ENCODE measurements at regions not wholly inside any gene's neighbourhood (a gene's known extent, or its start where the extent isn't known, plus 50 kb on each side); places are given as distances from the start of the nearest gene placed in this dataset.

DNA sequence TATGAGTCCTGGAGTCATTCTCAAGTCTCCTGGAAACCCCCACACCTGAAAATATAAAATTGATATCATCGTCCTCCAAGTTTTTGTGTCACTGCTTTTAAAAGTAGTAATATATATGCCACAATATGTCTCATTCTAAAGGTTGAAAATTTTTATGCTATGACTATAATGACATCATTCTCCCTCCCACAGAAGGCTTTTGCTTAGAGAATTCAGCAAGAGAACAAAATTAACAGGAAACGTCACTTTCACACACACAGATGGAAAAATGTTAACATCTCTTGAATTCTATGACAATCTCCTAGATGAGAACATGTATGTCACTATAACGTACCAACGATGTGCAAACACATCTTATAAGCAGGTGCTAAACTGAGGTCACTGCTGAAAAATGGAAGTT, 498.3 kb downstream of the FOXG1 start:
- H3K27ac Mint-ChIP-seq, result no peak overlapping the region
- DNase-seq (ENCODE audit: low spot score) (no peak), ATAC-seq (no peak)
- no peaks in the 10 kb centered on the region for H3K36me3 Mint-ChIP-seq
- no peak for TF ChIP-seq CBFB (CRISPR knock-in tag; IDR thresholded peaks at IDR 0.05; ENCODE audit: low read depth)
- TF ChIP-seq ZNF317 (CRISPR knock-in tag; IDR thresholded peaks at IDR 0.05; ENCODE audit: borderline replicate concordance, low read depth), result no peak
- TF ChIP-seq CREM (CRISPR knock-in tag; IDR thresholded peaks at IDR 0.05), result no peak
- no peak for TF ChIP-seq TEAD1 (CRISPR knock-in tag; IDR thresholded peaks at IDR 0.05)
- TF ChIP-seq ESRRA (CRISPR knock-in tag; IDR thresholded peaks at IDR 0.05; ENCODE audit: borderline replicate concordance), result no peak
- TF ChIP-seq ZNF423 (CRISPR knock-in tag; IDR thresholded peaks at IDR 0.05), result no peak
- TF ChIP-seq, protein P1, sequence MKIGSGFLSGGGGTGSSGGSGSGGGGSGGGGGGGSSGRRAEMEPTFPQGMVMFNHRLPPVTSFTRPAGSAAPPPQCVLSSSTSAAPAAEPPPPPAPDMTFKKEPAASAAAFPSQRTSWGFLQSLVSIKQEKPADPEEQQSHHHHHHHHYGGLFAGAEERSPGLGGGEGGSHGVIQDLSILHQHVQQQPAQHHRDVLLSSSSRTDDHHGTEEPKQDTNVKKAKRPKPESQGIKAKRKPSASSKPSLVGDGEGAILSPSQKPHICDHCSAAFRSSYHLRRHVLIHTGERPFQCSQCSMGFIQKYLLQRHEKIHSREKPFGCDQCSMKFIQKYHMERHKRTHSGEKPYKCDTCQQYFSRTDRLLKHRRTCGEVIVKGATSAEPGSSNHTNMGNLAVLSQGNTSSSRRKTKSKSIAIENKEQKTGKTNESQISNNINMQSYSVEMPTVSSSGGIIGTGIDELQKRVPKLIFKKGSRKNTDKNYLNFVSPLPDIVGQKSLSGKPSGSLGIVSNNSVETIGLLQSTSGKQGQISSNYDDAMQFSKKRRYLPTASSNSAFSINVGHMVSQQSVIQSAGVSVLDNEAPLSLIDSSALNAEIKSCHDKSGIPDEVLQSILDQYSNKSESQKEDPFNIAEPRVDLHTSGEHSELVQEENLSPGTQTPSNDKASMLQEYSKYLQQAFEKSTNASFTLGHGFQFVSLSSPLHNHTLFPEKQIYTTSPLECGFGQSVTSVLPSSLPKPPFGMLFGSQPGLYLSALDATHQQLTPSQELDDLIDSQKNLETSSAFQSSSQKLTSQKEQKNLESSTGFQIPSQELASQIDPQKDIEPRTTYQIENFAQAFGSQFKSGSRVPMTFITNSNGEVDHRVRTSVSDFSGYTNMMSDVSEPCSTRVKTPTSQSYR (CRISPR knock-in tag; IDR thresholded peaks at IDR 0.05), result no peak
- TF ChIP-seq NFATC4 (CRISPR knock-in tag; IDR thresholded peaks at IDR 0.05), result no peak
- TF ChIP-seq, protein P2, sequence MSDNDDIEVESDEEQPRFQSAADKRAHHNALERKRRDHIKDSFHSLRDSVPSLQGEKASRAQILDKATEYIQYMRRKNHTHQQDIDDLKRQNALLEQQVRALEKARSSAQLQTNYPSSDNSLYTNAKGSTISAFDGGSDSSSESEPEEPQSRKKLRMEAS (CRISPR knock-in tag; IDR thresholded peaks at IDR 0.05), result no peak
- TF ChIP-seq, protein P3, sequence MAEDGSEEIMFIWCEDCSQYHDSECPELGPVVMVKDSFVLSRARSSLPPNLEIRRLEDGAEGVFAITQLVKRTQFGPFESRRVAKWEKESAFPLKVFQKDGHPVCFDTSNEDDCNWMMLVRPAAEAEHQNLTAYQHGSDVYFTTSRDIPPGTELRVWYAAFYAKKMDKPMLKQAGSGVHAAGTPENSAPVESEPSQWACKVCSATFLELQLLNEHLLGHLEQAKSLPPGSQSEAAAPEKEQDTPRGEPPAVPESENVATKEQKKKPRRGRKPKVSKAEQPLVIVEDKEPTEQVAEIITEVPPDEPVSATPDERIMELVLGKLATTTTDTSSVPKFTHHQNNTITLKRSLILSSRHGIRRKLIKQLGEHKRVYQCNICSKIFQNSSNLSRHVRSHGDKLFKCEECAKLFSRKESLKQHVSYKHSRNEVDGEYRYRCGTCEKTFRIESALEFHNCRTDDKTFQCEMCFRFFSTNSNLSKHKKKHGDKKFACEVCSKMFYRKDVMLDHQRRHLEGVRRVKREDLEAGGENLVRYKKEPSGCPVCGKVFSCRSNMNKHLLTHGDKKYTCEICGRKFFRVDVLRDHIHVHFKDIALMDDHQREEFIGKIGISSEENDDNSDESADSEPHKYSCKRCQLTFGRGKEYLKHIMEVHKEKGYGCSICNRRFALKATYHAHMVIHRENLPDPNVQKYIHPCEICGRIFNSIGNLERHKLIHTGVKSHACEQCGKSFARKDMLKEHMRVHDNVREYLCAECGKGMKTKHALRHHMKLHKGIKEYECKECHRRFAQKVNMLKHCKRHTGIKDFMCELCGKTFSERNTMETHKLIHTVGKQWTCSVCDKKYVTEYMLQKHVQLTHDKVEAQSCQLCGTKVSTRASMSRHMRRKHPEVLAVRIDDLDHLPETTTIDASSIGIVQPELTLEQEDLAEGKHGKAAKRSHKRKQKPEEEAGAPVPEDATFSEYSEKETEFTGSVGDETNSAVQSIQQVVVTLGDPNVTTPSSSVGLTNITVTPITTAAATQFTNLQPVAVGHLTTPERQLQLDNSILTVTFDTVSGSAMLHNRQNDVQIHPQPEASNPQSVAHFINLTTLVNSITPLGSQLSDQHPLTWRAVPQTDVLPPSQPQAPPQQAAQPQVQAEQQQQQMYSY (CRISPR knock-in tag; IDR thresholded peaks at IDR 0.05), result no peak
- no peak for TF ChIP-seq TEAD4 (CRISPR knock-in tag; IDR thresholded peaks at IDR 0.05)
- no peak for TF ChIP-seq ATF1 (CRISPR knock-in tag; IDR thresholded peaks at IDR 0.05)
- TF ChIP-seq, protein P4, sequence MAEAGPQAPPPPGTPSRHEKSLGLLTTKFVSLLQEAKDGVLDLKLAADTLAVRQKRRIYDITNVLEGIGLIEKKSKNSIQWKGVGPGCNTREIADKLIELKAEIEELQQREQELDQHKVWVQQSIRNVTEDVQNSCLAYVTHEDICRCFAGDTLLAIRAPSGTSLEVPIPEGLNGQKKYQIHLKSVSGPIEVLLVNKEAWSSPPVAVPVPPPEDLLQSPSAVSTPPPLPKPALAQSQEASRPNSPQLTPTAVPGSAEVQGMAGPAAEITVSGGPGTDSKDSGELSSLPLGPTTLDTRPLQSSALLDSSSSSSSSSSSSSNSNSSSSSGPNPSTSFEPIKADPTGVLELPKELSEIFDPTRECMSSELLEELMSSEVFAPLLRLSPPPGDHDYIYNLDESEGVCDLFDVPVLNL (CRISPR knock-in tag; IDR thresholded peaks at IDR 0.05; ENCODE audit: borderline replicate concordance, low read depth), result no peak
- TF ChIP-seq, protein P5, sequence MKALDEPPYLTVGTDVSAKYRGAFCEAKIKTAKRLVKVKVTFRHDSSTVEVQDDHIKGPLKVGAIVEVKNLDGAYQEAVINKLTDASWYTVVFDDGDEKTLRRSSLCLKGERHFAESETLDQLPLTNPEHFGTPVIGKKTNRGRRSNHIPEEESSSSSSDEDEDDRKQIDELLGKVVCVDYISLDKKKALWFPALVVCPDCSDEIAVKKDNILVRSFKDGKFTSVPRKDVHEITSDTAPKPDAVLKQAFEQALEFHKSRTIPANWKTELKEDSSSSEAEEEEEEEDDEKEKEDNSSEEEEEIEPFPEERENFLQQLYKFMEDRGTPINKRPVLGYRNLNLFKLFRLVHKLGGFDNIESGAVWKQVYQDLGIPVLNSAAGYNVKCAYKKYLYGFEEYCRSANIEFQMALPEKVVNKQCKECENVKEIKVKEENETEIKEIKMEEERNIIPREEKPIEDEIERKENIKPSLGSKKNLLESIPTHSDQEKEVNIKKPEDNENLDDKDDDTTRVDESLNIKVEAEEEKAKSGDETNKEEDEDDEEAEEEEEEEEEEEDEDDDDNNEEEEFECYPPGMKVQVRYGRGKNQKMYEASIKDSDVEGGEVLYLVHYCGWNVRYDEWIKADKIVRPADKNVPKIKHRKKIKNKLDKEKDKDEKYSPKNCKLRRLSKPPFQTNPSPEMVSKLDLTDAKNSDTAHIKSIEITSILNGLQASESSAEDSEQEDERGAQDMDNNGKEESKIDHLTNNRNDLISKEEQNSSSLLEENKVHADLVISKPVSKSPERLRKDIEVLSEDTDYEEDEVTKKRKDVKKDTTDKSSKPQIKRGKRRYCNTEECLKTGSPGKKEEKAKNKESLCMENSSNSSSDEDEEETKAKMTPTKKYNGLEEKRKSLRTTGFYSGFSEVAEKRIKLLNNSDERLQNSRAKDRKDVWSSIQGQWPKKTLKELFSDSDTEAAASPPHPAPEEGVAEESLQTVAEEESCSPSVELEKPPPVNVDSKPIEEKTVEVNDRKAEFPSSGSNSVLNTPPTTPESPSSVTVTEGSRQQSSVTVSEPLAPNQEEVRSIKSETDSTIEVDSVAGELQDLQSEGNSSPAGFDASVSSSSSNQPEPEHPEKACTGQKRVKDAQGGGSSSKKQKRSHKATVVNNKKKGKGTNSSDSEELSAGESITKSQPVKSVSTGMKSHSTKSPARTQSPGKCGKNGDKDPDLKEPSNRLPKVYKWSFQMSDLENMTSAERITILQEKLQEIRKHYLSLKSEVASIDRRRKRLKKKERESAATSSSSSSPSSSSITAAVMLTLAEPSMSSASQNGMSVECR (CRISPR knock-in tag; IDR thresholded peaks at IDR 0.05; ENCODE audit: borderline replicate concordance), result no peak
- TF ChIP-seq, protein P6, sequence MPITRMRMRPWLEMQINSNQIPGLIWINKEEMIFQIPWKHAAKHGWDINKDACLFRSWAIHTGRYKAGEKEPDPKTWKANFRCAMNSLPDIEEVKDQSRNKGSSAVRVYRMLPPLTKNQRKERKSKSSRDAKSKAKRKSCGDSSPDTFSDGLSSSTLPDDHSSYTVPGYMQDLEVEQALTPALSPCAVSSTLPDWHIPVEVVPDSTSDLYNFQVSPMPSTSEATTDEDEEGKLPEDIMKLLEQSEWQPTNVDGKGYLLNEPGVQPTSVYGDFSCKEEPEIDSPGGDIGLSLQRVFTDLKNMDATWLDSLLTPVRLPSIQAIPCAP (CRISPR knock-in tag; IDR thresholded peaks at IDR 0.05), result no peak
- no peak for TF ChIP-seq ZNF396 (CRISPR knock-in tag; IDR thresholded peaks at IDR 0.05; ENCODE audit: borderline replicate concordance)
- H3K9me3 Mint-ChIP-seq, result peaks cover 2% of the 10 kb centered on the region; the same call in 1 of the 2 replicates
- ChIA-PET CTCF (no interaction called here), POLR2A (no interaction called here)
- peaks cover 4% of the 10 kb centered on the region; the same call in 1 of the 2 replicates for H3K27me3 Mint-ChIP-seq (ENCODE audit: low read depth)
- no peaks in the 10 kb centered on the region for H3K4me1 Mint-ChIP-seq
- no peak overlapping the region for H3K4me3 Mint-ChIP-seq

Measured in WTC11 (cell line).